ENCODE measurements at regions not wholly inside any gene's neighbourhood (a gene's known extent, or its start where the extent isn't known, plus 50 kb on each side); places are given as distances from the start of the nearest gene placed in this dataset.

DNA sequence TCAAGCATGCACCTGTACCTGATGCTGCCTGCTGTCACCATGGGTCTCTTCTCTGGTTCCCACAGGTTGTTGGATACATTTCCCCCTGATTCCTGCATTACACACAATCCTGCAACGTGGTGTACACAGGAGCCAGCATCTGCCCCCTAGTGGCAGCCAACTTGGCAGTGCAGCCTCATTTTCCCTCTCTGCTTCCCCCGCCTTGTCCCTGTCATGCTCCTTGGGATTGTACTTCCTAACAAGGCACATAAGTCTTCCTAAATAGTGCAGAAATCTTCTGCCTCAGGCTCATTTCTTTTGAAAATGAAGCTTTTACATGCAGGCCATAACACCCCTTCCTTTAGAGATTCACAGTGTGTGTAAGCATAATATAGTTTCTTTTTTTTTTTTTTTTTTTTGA lies 387.5 kb downstream of the CCSER2 start:
- Histone ChIP-seq H3K4me1 (ENCODE audit: insufficient read depth, low read length, poor library complexity, severe bottlenecking) (no peaks in the 10 kb centered on the region), H3K9me3 (ENCODE audit: low read depth, low read length, poor library complexity, severe bottlenecking) (no peaks in the 10 kb centered on the region), H3K4me3 (ENCODE audit: low read depth, low read length, poor library complexity, severe bottlenecking) (no peak overlapping the region), H3K27me3 (replicated peaks; ENCODE audit: insufficient read depth, low read depth, low read length, poor library complexity) (peaks cover 34% of the 10 kb centered on the region), H3K36me3 (ENCODE audit: insufficient read depth, low read length, poor library complexity, severe bottlenecking) (no peaks in the 10 kb centered on the region), H3K27ac (ENCODE audit: low read depth, low read length, poor library complexity, severe bottlenecking) (no peak overlapping the region)
- ChIA-PET POLR2A (ENCODE audit: low non-redundant PET) (no interaction called here), CTCF (no interaction called here)
- intact Hi-C loops (cut with micrococcal nuclease; ENCODE audit: unreplicated experiment) = loop anchor here (2.0 to 10.0 kb wide), 3 partner anchors 175 to 454 kb away; no protein-coding TSS in a partner anchor
- no peak for TF ChIP-seq EZH2 (IDR thresholded peaks at IDR 0.05; ENCODE audit: borderline replicate concordance, low read depth, low read length, poor library complexity, severe bottlenecking)
- TF ChIP-seq, protein P1, sequence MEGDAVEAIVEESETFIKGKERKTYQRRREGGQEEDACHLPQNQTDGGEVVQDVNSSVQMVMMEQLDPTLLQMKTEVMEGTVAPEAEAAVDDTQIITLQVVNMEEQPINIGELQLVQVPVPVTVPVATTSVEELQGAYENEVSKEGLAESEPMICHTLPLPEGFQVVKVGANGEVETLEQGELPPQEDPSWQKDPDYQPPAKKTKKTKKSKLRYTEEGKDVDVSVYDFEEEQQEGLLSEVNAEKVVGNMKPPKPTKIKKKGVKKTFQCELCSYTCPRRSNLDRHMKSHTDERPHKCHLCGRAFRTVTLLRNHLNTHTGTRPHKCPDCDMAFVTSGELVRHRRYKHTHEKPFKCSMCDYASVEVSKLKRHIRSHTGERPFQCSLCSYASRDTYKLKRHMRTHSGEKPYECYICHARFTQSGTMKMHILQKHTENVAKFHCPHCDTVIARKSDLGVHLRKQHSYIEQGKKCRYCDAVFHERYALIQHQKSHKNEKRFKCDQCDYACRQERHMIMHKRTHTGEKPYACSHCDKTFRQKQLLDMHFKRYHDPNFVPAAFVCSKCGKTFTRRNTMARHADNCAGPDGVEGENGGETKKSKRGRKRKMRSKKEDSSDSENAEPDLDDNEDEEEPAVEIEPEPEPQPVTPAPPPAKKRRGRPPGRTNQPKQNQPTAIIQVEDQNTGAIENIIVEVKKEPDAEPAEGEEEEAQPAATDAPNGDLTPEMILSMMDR (conservative IDR thresholded peaks at IDR 0.05; ENCODE audit: low read depth, low read length) = peak; percentile 90
- BruUV-seq (replicated peaks) = no TSS peak
- DNase-seq (ENCODE audit: low spot score) = peak; percentile 73

DNA sequence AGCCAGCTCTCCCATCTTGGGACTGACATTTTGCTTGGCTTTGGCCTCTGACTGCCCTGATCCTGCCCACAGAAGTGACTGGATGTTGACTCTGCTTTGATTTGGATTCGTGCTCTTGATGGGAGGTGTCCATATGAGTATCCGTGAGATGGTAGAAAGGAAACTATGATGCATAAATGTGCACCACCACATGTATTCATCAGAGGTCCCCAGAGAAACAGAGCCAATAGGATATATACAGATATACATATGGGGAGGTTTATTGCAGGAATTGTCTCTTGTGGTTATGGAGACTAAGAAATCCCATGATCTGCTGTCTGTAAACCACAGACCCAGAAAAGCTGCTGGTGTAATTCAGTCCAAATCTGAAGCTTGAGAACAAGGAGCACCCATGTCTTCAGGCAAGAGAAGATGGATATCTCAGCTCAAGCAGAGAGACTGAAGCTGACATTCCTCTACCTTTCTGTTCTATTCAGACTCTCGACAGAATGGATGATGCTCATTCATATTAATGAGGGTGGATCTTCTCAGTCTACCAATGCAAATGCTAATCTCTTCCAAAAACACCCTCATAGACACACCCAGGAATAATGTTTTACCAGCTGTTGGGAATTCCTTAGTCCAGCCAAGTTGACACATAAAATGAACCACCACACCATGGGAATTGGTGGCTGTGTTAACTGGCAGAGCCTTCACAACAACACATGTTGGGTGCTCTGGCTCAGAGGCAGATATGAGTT lies 390.7 kb downstream of the CCSER2 start:
- Histone ChIP-seq H3K4me3 (ENCODE audit: low read depth, low read length, poor library complexity, severe bottlenecking) (no peak overlapping the region), H3K27ac (ENCODE audit: low read depth, low read length, poor library complexity, severe bottlenecking) (no peak overlapping the region), H3K27me3 (replicated peaks; ENCODE audit: insufficient read depth, low read depth, low read length, poor library complexity) (peaks cover 30% of the 10 kb centered on the region), H3K9me3 (ENCODE audit: low read depth, low read length, poor library complexity, severe bottlenecking) (no peaks in the 10 kb centered on the region), H3K4me1 (ENCODE audit: insufficient read depth, low read length, poor library complexity, severe bottlenecking) (no peaks in the 10 kb centered on the region), H3K36me3 (ENCODE audit: insufficient read depth, low read length, poor library complexity, severe bottlenecking) (no peaks in the 10 kb centered on the region)
- POLR2A ChIA-PET (ENCODE audit: low non-redundant PET) = no interaction called here
- DNase-seq (ENCODE audit: low spot score) = no peak
- CTCF ChIA-PET = no interaction called here
- TF ChIP-seq, protein P1 (conservative IDR thresholded peaks at IDR 0.05; ENCODE audit: low read depth, low read length) = no peak
- no peak for TF ChIP-seq EZH2 (IDR thresholded peaks at IDR 0.05; ENCODE audit: borderline replicate concordance, low read depth, low read length, poor library complexity, severe bottlenecking)
- BruUV-seq (replicated peaks) = no TSS peak
- intact Hi-C loops (cut with micrococcal nuclease; ENCODE audit: unreplicated experiment) = loop anchor here (5.0 to 10.0 kb wide), 2 partner anchors 344 to 457 kb away; no protein-coding TSS in a partner anchor

DNA sequence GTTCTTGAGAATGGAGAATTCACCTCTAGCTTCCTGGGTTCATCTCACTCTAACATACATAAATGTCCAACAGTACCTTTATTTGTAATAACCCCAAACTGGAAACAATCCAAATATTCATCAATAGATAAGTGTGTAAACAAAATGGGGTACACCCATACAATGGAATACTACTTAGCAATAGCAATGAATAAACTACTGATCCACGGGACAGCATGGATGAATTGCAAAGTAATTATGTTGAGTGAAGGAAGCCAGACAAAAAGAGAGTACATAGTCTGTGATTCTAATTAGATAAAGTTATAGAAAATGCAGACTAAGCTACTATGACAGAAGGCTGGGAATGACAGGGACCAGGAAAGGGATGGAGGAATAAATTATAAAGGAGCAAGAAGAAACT lies 391.3 kb downstream of the CCSER2 start:
- Histone ChIP-seq H3K4me1 (ENCODE audit: insufficient read depth, low read length, poor library complexity, severe bottlenecking) (no peaks in the 10 kb centered on the region), H3K9me3 (ENCODE audit: low read depth, low read length, poor library complexity, severe bottlenecking) (no peaks in the 10 kb centered on the region), H3K27ac (ENCODE audit: low read depth, low read length, poor library complexity, severe bottlenecking) (no peak overlapping the region), H3K36me3 (ENCODE audit: insufficient read depth, low read length, poor library complexity, severe bottlenecking) (no peaks in the 10 kb centered on the region), H3K4me3 (ENCODE audit: low read depth, low read length, poor library complexity, severe bottlenecking) (no peak overlapping the region), H3K27me3 (replicated peaks; ENCODE audit: insufficient read depth, low read depth, low read length, poor library complexity) (peaks cover 26% of the 10 kb centered on the region)
- intact Hi-C loops (cut with micrococcal nuclease; ENCODE audit: unreplicated experiment) = loop anchor here (5.0 to 10.0 kb wide), 2 partner anchors 345 to 457 kb away; no protein-coding TSS in a partner anchor
- no peak for DNase-seq (ENCODE audit: low spot score)
- CTCF ChIA-PET = no interaction called here
- no TSS peak for BruUV-seq (replicated peaks)
- POLR2A ChIA-PET (ENCODE audit: low non-redundant PET) = no interaction called here
- no peak for TF ChIP-seq EZH2 (IDR thresholded peaks at IDR 0.05; ENCODE audit: borderline replicate concordance, low read depth, low read length, poor library complexity, severe bottlenecking)
- TF ChIP-seq, protein P1 (conservative IDR thresholded peaks at IDR 0.05; ENCODE audit: low read depth, low read length) = no peak
